Left lung (tissue), 4 donors: ENCODE measurements at regions not wholly inside any gene's neighbourhood (a gene's known extent, or its start where the extent isn't known, plus 50 kb on each side); places are given as distances from the start of the nearest gene placed in this dataset.

Experiments
- ATAC-seq: fragments of 200-7000 bp; cut with Tn5 transposase; one replicate; pipeline ENCODE4 v1.9.1; 2020; ENCODE audit warnings: moderate library complexity
- DNase-seq, 4 donors: peaks; one replicate each; pipeline ENCODE4 v3.0.0-alpha.2; 2013 to 2020
- H3K27ac ChIP-seq, 2 donors: fragments of 200-600 bp; sonication (generic) in 1 of 2; one replicate each; pipeline versions ENCODE4 v1.5.0 to v1.8.0; 2020 to 2021
- H3K27me3 ChIP-seq, 2 donors: fragments of 200-600 bp; sonication (generic) in 1 of 2; one replicate each; pipeline versions ENCODE4 v1.5.0 to v1.8.0; 2020 to 2021
- H3K36me3 ChIP-seq, 2 donors: fragments of 200-600 bp; sonication (generic) in 1 of 2; one replicate each; pipeline versions ENCODE4 v1.5.0 to v1.8.0; 2020 to 2021
- H3K4me1 ChIP-seq, 2 donors: fragments of 200-600 bp; one replicate each; pipeline ENCODE4 v1.8.0; 2021
- H3K4me3 ChIP-seq, 2 donors: fragments of 200-600 bp; sonication (generic) in 1 of 2; one replicate each; pipeline versions ENCODE4 v1.5.0 to v1.8.0; 2020 to 2021; ENCODE audit warnings: mild to moderate bottlenecking in 1 of 2
- H3K9me3 ChIP-seq, 2 donors: fragments of 200-600 bp; sonication (generic) in 1 of 2; one replicate each; pipeline versions ENCODE4 v1.5.0 to v1.8.0; 2020 to 2021
- intact Hi-C, 2 donors: fragments of 100-400 bp; cut with DNase I; formaldehyde crosslinking; loops; one replicate each; pipeline versions ENCODE4 v1.11.2 to v1.14.2; 2022
- TF ChIP-seq, protein P1 (sequence below), 2 donors: fragments of 200-600 bp; sonication (generic) in 1 of 2; IDR thresholded peaks; one replicate each; pipeline versions ENCODE4 v1.5.0 to v1.8.0; 2021; ENCODE audit warnings: antibody characterized with exemption in 2 of 2
- donor health status: DM: no; HTN: yes; CAD: no.
- donor health status: DM: no; HTN: no; CAD: no.

DNA sequence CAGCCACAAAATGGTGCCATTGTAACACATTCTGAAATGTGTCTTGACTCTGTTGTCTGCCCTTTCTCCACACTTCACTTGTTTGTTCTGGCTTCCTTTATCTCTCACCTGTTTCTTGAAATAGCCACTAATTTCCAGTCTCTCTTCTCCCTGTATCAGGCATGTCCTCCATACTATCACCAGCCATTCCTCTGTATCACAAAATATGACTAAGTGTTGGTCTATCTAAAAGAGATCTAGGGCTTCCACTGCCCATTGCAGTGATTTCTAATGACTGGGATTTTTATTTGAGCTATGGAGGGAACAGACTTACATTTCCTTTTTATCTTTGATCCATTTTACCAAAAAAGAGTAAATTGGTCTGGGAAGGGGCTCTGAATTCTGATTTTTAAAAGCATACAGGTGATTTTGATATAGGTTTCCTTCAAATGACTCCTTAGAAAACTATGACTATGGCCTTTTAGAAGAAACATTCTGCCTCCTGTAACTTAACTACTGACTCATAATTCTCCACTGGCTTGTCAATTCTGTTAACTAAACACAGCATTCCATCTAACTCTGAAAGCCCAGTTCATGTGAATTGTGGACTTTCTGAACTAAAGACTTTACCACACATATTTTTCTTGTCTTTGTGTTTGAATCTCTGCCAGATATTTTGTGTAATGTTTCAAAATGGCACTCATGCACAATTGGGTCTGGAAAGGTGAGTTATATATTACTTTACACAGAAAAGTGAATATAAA, 1121.4 kb downstream of the XPNPEP1 start:
- Histone ChIP-seq H3K4me3 (no peak overlapping the region), H3K36me3 (no peaks in the 10 kb centered on the region), H3K4me1 (no peaks in the 10 kb centered on the region), H3K27me3 (no peaks in the 10 kb centered on the region), H3K27ac (no peak overlapping the region), H3K9me3 (no peaks in the 10 kb centered on the region)
- ATAC-seq (no peak), DNase-seq (no peak)
- TF ChIP-seq, protein P1, sequence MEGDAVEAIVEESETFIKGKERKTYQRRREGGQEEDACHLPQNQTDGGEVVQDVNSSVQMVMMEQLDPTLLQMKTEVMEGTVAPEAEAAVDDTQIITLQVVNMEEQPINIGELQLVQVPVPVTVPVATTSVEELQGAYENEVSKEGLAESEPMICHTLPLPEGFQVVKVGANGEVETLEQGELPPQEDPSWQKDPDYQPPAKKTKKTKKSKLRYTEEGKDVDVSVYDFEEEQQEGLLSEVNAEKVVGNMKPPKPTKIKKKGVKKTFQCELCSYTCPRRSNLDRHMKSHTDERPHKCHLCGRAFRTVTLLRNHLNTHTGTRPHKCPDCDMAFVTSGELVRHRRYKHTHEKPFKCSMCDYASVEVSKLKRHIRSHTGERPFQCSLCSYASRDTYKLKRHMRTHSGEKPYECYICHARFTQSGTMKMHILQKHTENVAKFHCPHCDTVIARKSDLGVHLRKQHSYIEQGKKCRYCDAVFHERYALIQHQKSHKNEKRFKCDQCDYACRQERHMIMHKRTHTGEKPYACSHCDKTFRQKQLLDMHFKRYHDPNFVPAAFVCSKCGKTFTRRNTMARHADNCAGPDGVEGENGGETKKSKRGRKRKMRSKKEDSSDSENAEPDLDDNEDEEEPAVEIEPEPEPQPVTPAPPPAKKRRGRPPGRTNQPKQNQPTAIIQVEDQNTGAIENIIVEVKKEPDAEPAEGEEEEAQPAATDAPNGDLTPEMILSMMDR (IDR thresholded peaks at IDR 0.05) = no peak
- intact Hi-C loops = no loop called here

DNA sequence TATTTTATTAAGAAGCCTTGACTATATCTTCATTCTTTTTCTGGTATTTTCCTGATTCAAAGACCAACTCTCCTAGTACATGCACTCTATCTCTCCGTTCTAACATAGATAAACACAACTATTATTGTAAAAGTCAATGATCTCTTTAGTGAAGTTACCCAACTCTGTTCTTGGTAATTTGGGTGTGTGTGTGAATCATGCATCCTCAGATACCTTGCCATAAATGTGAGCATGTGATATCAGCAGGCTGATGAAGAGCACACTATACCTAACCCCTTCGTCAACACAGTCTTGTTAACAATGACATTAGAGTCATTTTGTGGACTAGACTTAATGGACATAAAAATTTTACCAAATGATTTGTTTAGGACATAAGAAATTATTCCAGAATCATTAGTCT, 1122.1 kb downstream of the XPNPEP1 start:
- Histone ChIP-seq H3K27me3 (no peaks in the 10 kb centered on the region), H3K36me3 (no peaks in the 10 kb centered on the region), H3K9me3 (no peaks in the 10 kb centered on the region), H3K4me1 (no peaks in the 10 kb centered on the region), H3K27ac (no peak overlapping the region), H3K4me3 (no peak overlapping the region)
- TF ChIP-seq, protein P1 (IDR thresholded peaks at IDR 0.05) = no peak
- DNase-seq = no peak
- ATAC-seq = no peak
- intact Hi-C loops = no loop called here

DNA sequence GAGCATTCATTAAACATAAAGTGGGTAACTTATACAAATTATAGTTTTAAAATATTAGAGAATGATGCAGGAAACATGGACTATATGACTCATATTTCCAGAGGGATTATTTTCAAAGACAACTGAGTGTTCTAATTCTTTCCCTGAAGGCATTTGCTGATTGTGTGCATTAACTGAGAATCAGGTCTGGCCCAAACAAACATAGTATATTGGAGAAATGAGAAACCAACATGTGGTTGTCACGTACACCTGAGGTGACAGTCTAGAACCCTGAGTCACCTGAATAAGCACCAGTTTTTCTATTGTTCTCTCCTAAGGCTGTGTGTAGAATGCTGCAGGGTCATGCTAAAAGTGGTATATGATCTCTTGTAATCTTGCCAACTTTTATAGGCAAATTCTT, 1125.7 kb downstream of the XPNPEP1 start:
- TF ChIP-seq, protein P1 (IDR thresholded peaks at IDR 0.05) = no peak
- intact Hi-C loops = no loop called here
- Histone ChIP-seq H3K4me1 (no peaks in the 10 kb centered on the region), H3K4me3 (no peak overlapping the region), H3K36me3 (no peaks in the 10 kb centered on the region), H3K9me3 (peaks cover 0 to 7% of the 10 kb centered on the region in 2 donors), H3K27me3 (no peaks in the 10 kb centered on the region), H3K27ac (no peak overlapping the region)
- ATAC-seq (no peak), DNase-seq (no peak)

DNA sequence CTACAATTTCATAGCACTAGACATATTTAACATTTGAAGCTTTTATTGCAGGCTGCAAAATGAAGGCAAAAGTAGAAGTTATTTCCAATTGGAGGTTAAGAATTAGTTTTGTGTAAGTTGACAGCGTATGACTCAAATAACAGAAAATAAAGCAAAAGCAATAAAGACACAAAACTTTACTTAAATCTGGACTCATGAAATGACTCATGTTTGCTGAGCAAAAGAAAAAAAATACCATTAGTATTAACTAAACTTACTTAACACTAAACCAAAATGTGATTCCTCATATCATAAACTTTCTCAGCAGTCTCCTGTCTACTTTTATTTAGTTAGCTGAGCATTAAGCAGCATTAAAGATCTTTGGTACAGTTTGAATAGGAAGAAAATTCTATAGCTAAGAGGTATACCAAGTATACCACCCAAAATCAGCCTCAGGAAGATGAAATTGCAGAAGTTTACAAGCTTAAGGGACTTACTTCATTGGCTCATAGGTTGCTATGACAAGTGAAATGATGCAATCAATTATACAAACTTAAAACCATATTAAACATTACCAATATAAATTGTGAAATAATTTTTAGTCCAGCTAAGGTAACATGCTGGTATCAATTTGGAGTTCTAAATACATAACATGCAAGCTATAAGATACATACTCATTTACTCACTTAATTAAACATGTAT, 1131.4 kb downstream of the XPNPEP1 start:
- TF ChIP-seq, protein P1 (IDR thresholded peaks at IDR 0.05) = no peak
- ATAC-seq (no peak), DNase-seq (no peak)
- no peak overlapping the region for H3K4me3 ChIP-seq
- no peaks in the 10 kb centered on the region for H3K4me1 ChIP-seq
- intact Hi-C loops = no loop called here
- H3K27me3 ChIP-seq = no peaks in the 10 kb centered on the region
- no peak overlapping the region for H3K27ac ChIP-seq
- H3K36me3 ChIP-seq = no peaks in the 10 kb centered on the region
- peaks cover 0 to 7% of the 10 kb centered on the region in 2 donors for H3K9me3 ChIP-seq

DNA sequence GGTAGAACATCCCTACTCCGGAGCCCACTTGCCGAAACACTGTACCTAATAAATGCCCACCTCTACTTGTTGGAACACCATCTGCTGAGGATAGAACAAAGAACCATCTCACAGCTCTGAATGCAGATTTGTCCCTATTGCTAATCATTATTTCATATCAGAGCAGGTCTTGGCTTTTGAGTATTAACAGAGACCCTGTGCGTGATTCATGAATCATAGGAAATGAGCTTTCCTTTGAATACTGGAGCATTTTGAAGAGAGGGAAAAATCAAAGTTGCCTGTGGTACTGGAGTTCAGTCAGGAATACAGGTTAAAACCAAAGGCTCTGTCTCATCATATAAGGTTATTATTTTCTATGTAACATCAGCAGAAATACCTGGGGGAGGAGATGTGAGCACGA, 1132.3 kb downstream of the XPNPEP1 start:
- H3K27ac ChIP-seq = no peak overlapping the region
- H3K4me3 ChIP-seq = no peak overlapping the region
- intact Hi-C loops = no loop called here
- DNase-seq (no peak), ATAC-seq (no peak)
- H3K4me1 ChIP-seq = no peaks in the 10 kb centered on the region
- peaks cover 0 to 7% of the 10 kb centered on the region in 2 donors for H3K9me3 ChIP-seq
- no peaks in the 10 kb centered on the region for H3K36me3 ChIP-seq
- TF ChIP-seq, protein P1 (IDR thresholded peaks at IDR 0.05) = no peak
- H3K27me3 ChIP-seq = no peaks in the 10 kb centered on the region
